ENCODE measurements at regions not wholly inside any gene's neighbourhood (a gene's known extent, or its start where the extent isn't known, plus 50 kb on each side); places are given as distances from the start of the nearest gene placed in this dataset.

GRCh38 chr2:175805442-175806124 is 196.5 kb downstream of the LNPK start:
- TF ChIP-seq CEBPB (IDR thresholded peaks at IDR 0.05) = no peak
- TF ChIP-seq USF1 (IDR thresholded peaks at IDR 0.05) = no peak
- no peak for TF ChIP-seq EGR1 (IDR thresholded peaks at IDR 0.05)
- no peak for TF ChIP-seq YY1 (IDR thresholded peaks at IDR 0.05; ENCODE audit: low read depth)
- TF ChIP-seq EP300 (IDR thresholded peaks at IDR 0.05; ENCODE audit: borderline replicate concordance) = no peak
- no peak for TF ChIP-seq RAD21 (IDR thresholded peaks at IDR 0.05; ENCODE audit: low read depth)
- TF ChIP-seq REST (IDR thresholded peaks at IDR 0.05; ENCODE audit: low read depth) = no peak
- TF ChIP-seq CREB1 (IDR thresholded peaks at IDR 0.05; ENCODE audit: low read depth) = no peak
- no peak for TF ChIP-seq MAX (IDR thresholded peaks at IDR 0.05)
- TF ChIP-seq TEAD4 (IDR thresholded peaks at IDR 0.05) = no peak
- TF ChIP-seq TAF1 (IDR thresholded peaks at IDR 0.05; ENCODE audit: low read depth) = no peak
- TF ChIP-seq NFIC (IDR thresholded peaks at IDR 0.05) = no peak
- no peak for TF ChIP-seq FOXM1 (IDR thresholded peaks at IDR 0.05; ENCODE audit: borderline replicate concordance, low read depth)
